ENCODE measurements at regions not wholly inside any gene's neighbourhood (a gene's known extent, or its start where the extent isn't known, plus 50 kb on each side); places are given as distances from the start of the nearest gene placed in this dataset.

DNA sequence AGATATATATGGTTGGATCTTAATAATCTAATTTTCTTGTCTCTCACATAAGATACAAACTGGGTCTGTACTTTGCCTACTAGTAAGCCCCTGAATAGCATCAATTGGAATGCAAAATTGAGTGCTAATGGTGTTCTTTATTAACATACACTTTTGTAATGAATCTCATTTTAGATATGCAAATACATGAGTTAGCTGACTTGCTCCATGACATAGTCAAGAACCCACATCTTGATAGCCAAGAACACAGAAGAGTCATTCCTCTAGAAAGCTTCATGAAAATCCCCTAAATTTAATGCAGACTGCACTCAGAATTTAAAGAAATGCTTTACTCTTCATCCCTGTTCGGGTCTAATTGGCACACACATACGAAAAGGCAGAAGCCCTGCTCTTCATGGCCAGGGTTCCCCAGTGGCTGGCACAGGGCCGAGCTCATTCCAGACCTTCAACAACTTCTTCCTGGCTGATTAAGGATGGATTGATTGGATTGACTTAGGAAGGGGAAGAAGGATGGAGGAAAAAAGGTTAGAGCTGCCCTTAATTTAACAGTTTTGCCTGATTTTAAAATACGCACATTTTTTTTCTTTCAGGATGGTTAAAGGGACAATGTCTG lies 431.1 kb upstream of the KLF6 start:
- DNase-seq, result no peak

DNA sequence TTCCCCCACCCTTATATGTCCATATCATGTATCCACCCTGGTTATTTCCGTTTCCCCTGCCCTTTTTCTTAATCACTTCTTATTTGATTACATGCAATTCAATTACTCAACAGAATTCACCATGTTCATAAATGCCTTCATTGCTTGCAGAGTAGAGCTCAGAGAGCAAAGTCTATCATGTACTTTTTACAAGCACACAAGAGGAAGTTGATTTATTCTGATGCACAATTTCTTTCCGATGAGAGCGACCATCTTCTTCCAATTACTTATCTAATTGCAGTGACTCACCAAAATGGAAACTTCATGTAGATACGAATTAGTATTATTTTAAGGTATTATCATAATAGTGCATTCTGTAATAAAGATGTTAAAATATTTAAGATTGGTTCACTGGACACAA lies 430.5 kb upstream of the KLF6 start:
- DNase-seq, result no peak

DNA sequence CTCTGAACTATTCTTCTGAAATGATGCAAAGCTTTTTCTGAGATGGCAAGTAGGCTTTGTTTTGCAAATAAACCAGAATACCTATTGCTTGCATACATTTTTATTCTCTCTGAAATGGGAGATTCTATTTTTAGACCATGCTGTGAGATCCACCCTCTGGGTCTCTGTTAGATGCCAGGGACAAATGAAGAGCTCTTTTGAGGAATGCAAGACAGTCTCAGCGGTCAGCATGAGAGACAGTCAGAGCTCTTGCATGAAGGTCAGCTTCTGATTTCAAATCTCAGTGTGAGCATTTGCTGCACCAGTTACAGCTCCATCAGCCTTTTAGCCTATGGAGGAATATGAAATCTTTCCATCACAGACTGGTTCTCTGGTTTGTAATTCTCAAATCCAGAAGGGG lies 429.9 kb upstream of the KLF6 start:
- DNase-seq, result no peak

DNA sequence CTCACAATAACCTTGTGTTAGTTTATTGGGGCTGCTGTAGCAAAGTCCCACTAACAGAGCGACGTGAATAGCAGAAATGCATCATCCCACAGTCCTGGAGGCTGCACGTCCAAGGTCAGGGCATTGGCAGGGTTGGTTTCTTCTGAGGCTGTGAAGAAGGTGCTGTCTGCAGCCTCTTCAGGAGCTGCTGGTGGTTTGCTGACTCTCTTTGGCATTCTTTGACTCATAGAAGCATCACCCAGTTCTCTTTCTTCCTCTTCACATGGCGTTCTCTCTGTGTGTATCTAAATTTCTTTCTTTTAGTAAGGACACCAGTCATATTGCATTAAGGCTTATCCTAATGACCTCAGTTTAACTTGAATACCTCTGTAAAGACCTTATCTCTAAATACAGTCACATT lies 428.4 kb upstream of the KLF6 start:
- DNase-seq, result no peak

DNA sequence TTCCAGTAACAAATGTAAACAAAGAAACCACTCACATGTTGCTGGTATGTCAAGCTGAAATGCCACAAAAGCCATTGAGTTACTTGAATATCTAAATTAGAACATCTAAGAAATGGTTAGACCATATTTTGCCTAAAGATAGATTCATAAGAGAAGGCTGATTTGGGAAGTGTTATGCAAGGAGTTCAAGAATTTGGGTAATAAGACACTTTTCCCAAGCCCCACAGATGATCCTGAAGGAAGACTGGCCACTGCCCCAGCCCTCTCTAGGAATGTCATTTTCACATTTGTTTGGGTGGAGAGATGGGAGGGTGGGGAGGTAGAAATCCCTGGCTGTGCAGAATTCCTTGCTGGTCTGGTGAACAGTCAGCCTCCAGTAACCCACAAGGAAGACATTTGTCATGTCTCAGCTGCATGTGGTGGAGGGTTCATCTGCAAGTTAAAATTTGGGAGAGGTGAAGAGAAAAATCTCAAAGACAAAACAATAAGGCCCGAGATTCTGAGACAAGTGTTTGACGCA lies 427.2 kb upstream of the KLF6 start:
- DNase-seq, result no peak

DNA sequence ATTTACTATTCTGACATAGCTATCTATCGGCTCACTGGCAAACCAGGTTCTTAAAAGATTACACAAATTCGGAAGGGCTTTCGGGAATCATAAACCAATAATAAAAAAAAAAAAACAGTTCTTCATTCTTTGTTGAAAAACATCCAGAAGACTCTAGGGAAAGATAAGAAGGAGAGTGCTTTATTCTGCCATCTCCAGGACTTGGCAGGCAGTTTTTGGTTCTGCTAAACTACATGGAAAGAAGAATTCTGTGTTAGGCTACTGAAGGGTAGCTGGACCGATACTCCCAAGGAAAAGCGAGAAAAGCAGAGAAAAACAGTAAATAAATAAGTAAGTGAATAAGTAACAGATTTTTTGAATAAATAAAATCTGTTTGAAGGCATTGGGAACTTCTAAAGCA lies 423.5 kb upstream of the KLF6 start:
- no peak for DNase-seq

DNA sequence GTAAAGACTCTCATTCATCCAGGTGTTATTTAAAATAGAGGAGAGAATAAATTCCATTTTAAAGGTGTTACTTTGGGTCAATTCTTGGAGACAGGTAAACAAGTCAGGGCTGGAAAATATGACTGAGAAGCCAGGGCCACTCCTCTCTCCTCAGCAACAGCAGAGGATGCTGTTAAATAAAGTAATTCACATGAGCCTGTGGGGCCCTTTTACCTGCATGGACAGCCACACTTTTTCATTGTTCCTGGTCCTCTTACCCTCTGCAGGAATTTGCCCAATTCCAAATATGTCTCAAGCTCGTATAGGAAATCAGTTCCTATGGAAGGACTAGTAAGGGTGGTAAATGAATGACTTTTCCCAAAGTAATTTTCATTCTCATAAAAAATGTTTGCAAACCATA lies 420.1 kb upstream of the KLF6 start:
- DNase-seq, result no peak

DNA sequence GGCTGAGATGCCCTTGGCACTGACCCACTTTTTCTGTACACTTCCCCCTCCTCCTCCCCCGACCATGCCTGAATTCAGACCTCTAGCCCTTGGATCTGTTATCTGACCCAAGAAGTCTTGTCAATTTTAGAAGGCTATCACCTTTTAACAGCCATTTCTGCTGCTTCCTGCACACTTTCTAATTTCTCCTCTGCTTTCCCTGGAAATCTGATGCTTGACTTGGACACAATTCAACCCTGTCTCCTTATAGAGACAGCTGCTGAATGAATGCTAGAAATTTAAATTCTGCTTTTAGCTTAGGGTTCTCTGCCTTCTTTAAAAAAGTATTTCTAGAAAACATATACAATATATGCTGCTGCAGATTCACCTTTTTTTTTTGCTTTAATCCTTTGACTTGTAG lies 417.9 kb upstream of the KLF6 start:
- no peak for DNase-seq

DNA sequence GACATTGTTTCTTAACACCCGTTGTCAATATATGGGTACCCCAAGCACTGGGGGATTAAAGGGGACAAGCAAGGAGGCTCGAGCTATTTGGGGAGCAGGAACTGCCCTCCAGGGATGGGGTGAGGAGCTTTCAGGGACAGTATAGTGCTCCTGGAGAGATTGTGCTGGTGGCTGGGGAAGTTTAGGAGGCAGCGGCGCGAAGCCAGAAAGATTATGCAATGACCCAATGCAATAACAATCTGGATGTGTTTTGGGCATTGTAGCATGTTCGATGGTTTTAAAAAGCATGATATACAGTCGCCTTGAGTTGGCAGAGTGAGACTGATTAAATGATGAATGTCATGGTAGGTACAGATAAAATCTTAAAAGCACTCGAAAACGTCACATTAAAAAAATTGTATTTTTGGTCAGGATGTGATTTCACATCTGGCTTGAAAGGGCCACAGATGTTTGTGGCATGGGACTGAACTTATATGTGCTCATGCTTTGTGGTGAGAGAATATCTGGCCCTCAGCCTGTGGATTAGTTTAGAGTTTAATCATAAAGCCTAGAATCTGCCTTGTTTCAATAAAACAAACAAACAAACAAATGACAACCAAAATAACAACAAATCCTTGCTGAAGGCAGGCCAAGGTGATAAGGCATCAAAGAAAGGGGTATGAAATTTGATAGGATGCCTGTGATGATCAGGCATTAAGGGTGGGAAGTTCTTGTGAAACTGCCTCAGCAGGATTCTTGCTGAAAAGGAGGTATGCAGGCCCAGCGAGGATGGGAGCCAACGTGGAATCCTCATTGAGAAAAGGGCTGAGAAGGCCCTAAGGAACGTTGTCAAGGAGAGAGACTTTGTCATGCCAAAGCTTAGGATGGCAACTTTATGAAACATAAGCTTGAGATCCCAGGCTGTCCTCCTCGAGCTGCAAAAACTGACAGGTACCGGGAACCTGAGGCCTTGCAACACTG lies 417.1 kb upstream of the KLF6 start:
- DNase-seq, result no peak

DNA sequence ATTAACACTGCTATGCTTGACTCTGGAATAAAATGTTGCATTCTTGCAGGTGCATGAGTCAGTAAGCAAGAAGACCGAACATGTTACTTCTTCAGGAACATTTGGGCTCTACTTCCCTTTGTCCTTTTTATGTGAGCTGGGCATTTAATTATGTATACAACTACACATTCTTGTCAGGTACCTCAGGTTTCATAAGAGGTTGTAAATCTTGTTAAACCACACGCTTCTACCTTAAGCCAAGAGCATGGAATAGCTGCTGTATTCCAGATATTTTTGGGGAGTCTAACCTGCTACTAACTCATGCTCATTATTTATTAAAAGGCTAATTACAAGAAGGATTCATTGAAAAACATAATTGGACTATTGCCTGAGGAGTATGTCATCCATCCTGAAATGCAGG lies 414.2 kb upstream of the KLF6 start:
- DNase-seq, result no peak

DNA sequence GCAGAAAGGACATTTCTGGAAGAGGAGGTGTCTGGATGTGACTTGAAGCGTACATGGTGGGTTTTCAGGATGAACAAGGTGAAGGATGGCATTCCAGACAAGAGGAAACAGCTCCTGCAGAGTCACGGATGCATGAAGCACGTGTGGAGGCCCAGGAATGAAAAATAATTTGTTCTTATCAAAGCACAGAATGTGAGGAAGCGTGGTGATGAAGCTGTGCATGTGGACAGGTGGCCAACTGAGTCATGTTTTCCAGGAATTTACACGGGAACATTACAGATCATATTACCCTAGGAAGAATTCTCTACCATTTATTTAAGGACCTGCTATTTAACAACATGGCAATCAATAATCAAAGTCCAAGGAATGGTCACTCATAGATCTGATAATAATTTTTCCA lies 413.2 kb upstream of the KLF6 start:
- no peak for DNase-seq

DNA sequence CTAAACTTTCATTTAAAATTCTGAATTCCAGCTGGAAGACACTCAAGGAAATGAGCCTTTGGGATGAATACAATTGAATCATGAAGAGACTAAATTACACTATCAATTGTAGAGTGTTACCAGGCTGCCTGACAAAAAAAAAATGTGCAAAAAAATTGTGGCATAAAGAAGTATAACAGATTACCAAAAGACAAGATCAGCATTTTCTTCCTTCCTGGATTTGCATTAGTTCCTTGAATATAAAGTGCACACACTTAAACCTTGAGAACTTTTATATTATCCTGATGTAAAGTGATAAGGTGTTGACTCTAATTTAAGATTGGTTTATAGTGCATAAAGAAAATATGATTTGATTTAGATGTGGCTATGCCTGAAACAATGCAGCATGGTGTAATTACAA lies 412.7 kb upstream of the KLF6 start:
- DNase-seq, result no peak

DNA sequence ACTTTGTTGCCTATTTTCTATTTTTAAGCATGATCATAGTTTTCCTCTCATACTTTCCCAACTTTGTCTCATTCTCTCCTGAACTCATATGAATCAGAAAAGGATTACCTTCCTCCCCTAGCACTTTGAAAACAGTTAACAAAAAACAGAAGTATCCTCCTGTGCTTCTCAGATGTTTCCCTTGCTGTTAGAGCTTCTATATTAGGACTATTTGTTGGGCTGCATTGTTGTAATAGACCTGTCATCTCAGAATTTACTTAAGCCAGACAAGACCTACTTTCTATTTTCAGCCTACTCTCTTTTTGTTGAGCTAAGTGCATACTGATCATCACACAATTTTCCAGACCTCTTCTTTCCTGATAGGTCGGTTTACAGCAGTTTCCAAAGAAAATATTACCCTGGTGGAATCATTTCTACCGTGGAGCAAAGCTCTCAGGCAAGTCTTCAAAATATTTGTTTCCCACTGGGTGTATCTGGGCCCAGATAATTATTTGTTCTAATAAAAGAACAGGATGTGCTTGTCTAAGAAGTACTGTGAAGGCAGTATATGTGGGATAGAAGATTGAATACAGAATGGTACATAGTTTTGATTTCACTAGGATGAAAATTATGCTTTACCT lies 411.9 kb upstream of the KLF6 start:
- no peak for DNase-seq

DNA sequence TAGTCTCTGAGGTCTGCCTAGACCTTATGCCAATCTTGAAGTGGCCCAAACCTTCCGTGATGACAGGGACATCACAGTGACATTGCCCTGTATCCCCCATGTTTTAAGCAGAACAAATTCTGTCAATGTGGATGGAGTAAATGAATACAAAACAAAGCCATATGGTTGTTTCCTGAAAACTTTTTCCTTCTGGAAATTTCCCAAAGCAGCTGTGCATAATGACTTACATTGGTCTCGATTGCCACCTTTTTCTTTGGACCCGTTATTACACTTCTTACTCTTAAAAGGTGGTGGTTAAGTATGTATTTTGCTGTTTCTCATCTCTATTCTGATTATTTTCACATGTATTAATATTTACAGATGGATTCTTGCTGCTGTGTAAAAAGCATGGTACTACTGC lies 411.2 kb upstream of the KLF6 start:
- no peak for DNase-seq

DNA sequence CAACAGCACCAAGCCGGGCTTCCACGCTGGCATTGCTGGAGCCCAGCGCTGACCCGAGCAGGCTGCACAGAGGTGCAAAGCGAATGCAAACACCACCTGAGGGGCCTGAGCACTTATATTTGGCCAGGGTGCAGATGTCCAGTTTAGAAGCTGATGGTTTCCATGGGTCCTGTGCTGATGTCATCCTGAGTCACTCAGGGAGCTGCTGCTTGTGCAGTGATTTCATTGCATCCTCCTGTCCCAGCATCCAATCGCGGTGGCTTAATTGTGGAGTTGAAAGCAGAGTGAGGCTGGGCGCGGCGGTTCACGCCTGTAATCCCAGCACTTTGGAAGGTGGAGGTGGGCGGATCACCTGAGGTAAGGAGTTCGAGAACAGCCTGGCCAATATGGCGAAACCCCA lies 410.2 kb upstream of the KLF6 start:
- DNase-seq, result no peak

DNA sequence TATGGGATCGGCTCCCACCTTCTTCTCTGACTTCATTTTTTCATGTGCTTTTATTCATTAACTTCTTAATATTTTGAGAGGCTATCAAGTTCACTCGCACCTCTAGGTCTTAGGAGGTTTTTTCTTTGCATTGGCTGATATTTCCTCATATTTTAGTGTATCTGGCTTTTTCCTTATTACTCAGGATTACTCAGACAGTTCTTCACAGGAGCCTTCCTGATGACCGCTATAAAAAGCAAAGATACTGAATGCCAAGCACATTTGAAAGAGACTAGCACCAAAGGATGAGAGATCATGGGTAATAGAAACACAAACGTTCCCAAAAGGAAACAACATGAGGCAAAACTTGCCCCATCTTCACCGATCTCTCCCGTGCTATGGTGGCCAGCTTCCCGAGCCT lies 409.2 kb upstream of the KLF6 start:
- DNase-seq, result no peak

DNA sequence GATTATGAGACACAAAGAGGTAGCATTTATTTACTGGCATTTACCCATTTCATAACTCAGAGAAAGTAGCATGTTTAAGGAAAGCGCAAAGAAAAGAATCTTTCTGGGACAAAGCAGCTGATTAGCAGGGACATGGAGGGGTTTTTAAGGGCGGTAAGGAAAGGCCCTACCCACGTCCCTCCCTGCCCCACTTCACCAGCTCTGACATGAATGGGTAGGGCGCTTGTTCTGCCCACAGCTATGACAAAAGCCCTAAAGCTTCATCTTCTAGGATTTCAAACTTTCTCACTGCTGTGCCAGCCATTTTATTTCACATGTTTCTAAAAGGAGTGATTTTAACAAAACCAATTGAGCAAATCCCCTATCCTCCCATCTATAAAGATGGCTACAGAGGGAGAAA lies 406.9 kb upstream of the KLF6 start:
- no peak for DNase-seq

DNA sequence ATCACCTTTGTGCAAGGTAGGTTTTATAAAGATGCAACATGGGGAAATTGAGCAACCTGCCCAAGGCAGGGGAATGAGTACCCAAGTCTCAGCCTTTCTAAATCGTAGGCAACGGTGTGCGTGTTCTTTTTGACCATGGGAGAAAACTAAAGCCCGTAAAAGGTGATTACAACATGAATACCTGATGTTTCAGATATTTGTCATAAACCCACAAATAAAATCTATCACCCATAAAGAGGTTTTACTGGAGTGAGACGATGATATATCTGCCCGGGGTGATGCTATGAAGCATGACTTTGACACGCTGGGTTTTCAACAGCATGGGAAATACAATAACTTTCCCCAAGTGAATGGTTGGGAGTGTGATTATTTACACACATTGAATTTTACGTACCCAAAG lies 406.3 kb upstream of the KLF6 start:
- DNase-seq, result no peak

DNA sequence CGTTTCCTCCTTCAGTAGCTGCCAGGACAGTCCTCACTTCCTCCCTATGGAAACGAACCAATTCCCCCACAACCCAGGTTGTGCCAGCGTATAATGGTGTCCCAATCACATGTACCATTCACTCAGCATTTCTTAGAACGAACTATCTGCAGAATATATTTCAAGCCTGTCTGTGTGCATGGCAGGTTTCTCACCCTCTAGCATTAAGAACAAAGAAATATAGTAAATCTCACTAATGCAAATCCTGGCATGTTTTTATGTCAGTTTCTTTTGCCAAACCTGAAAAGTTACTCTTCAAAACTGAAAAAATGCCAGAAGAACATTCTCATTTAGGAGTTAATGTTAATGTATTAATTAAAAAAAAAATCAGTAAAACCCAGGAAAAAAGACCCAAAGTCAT lies 405.9 kb upstream of the KLF6 start:
- no peak for DNase-seq

DNA sequence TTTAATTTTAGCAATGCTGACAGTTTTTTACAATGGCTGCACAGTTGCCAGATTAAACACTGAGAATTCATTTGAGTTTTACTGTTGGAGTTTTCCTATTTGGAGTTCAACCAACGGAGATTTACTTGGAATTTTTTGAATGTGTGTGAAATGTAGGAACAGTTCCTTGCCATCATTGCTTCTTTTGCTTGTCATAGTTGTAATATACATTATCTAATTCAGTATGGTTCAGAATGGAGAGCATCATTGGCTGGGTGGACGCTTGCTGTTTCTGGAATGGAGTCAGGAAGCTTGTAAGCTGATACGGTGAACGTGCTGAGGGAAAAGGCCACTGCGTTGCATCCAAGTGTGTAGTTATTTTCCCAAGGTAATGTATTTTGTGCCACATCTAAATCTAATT lies 404.3 kb upstream of the KLF6 start:
- DNase-seq, result no peak

DNA sequence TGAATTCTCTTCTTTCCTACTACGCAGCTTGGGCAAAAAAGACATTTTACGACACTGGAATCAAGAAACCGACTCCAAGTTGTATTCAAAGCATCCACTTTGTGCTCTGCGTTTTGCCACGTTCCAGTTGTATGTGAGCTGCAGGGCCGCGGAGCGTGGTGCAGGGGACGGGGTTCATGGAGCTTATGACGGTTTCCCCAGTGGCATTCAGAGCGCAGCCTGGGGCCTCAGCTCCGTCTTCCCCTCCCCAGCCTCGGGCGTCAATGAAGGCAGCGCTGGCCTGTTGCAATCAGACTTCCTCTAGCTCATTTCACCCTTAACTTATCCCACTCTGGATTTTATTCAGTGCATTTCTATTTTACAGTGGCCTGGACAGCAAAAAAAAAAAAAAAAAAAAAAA lies 403.4 kb upstream of the KLF6 start:
- DNase-seq, result no peak

DNA sequence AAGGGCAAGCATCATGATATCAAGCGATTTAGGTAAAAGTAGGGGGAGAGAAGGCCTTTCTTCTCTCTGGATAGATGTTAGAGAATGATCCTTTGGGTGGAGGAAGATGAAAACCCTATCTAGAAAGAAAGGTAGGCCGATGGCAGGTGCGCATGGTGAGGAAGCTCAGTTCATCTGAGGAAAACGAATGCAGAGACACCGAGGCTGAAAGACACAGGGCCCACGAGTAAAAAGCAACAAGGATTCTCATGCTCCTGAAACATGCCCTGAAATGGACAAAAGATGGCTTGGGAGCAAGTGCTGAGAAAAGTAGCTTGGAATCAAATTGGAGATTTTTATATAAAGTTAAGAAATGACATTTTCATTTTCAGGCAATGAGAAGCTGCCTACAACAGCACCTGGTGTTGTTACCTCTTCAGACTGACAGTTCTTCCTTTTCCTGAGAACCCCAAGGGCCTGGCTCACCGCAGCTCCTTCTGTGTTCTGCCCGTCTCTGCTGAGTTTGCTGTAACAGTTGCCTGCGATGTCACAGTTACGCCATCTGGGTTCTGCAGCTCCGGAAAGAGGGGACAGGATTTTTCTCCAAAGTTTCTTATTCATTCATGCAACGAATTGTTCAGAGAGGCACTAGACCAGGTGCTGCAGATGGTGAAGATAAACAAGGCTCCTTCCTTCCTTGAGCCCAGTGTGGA lies 402.0 kb upstream of the KLF6 start:
- no peak for DNase-seq

DNA sequence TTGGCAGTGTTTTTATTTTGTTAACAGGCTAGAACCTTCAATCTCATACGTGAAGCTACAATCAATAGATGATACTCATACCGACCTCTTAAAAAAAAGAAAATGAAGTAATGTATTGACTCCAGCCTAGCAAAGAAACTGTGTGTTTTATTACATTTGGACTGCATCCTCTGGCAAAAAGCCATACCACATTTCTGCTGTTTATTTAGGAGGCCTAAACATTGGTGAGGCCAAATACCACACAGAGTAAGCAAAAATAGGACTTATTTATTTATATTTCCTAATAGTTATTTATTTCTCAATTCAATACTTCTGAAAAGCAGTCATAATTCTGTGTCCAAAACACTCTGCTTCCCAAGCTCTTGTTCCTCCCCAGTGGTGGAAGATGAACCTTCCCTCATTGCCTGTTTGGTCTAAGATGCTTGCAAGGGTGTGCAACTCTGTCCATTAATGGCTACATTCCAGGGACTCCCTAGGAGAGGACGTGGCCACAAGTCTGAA lies 398.8 kb upstream of the KLF6 start:
- no peak for DNase-seq

Data from NCI-H526 treated with DMSO at 0.1 percent for 48 hours (cell line).